ENCODE measurements at regions not wholly inside any gene's neighbourhood (a gene's known extent, or its start where the extent isn't known, plus 50 kb on each side); places are given as distances from the start of the nearest gene placed in this dataset.
A peak's percentile ranks its signal among the peaks of the same experiment; 100 is the strongest.

DNA sequence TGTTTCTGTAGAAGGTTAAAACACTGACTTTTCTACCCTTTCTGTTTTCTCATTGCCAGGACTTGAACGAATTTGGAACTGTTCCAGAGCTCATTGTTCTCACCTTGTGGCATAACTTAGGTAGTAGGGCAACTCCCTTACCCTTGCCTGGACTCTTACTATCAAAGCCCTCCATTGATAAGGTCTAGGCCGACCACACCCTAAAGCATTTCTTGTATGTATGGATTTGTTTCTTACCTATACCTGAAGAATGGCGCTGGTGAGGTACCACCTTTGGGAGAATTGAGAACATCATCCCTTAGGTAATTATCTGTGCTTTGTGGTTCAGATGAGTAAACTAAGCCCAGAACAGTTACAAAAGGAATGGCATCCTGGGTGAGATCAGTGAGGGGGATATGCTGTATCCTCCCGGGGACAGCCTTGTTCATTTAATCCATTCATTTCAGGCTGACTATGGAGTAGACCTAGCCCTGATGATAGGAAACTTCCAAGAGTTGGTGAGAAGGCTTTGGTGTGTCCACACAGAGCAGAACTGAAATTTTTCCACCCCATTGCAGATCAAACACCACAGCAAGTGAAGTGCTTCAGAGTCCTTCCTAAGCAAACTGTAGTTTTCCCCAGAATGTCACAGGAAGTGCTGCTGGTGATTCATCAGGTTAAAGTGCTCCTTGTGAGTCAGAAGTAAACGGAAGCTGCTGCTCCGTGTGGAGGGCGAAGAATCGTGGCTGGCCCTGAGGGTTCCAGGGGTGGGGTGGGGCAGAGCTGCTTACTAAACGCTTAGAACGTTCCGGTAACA lies 113.0 kb downstream of the TEX26 start:
- ChIA-PET POLR2A (interaction anchor here (0.6 to 1.3 kb wide), 2 partner anchors 66 to 1091 kb away, joined by 3 to 4 read pairs; no protein-coding TSS in a partner anchor), CTCF (interaction anchor here (0.6 to 2.2 kb wide), 18 partner anchors 10 to 882 kb away, joined by 3 to 11 read pairs (median 4); no protein-coding TSS in a partner anchor)
- DNase-seq: peak; percentile 69
- H3K4me3 Mint-ChIP-seq: peak overlapping the region; percentile 51
- H3K27me3 Mint-ChIP-seq: peaks cover 9% of the 10 kb centered on the region
- no peaks in the 10 kb centered on the region for H3K36me3 Mint-ChIP-seq (ENCODE audit: low read depth)
- peak overlapping the region; percentile 85 for H3K27ac Mint-ChIP-seq
- H3K9me3 Mint-ChIP-seq: no peaks in the 10 kb centered on the region
- peaks cover 49% of the 10 kb centered on the region for H3K4me1 Mint-ChIP-seq

- ChIA-PET POLR2A (interaction anchor here (1.3 kb wide), 1 partner anchor 65 kb away, joined by 3 read pairs; no protein-coding TSS in a partner anchor), CTCF (interaction anchor here (0.6 to 2.2 kb wide), 23 partner anchors 10 to 883 kb away, joined by 3 to 11 read pairs (median 3); no protein-coding TSS in a partner anchor)
- Mint-ChIP-seq H3K9me3 (no peaks in the 10 kb centered on the region), H3K4me3 (no peak overlapping the region), H3K36me3 (ENCODE audit: low read depth) (no peaks in the 10 kb centered on the region), H3K27me3 (peaks cover 14% of the 10 kb centered on the region), H3K27ac (peak overlapping the region; percentile 85), H3K4me1 (peaks cover 55% of the 10 kb centered on the region)
- peak; percentile 88 for DNase-seq
Observed at GRCh38 chr13:31044364-31045285, 112.2 kb downstream of the TEX26 start.

DNA sequence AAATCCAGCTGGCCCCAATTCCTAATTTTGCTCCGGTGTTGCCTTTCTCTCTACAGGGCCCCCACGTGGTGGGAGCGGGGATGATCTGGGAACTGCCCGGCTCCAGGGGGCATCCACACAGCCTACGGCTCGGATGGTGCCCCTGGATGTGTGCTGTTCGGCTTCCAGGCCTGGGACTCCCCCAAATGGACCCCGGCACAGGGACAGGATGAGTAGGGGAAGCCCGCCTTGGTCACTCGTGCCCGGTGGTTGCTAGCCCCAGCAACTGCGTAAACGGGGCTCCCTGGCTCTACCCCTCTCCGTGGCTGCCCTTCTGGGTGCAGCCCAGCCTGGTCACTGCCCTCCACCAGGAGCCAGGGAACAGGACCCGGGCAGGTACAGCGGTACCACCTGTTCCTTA lies 111.5 kb downstream of the TEX26 start:
- Mint-ChIP-seq H3K4me1 (peaks cover 62% of the 10 kb centered on the region), H3K4me3 (no peak overlapping the region), H3K27me3 (peaks cover 17% of the 10 kb centered on the region), H3K9me3 (no peaks in the 10 kb centered on the region), H3K27ac (no peak overlapping the region), H3K36me3 (ENCODE audit: low read depth) (no peaks in the 10 kb centered on the region)
- DNase-seq: no peak
- CTCF ChIA-PET: interaction anchor here (0.8 to 2.2 kb wide), 7 partner anchors 18 to 186 kb away, joined by 3 to 6 read pairs (median 3); no protein-coding TSS in a partner anchor
- POLR2A ChIA-PET: interaction anchor here (1.3 kb wide), 1 partner anchor 65 kb away, joined by 3 read pairs; no protein-coding TSS in a partner anchor

- Mint-ChIP-seq H3K27ac (peak overlapping the region; percentile 43), H3K27me3 (peaks cover 22% of the 10 kb centered on the region), H3K4me1 (peaks cover 73% of the 10 kb centered on the region), H3K4me3 (no peak overlapping the region), H3K9me3 (no peaks in the 10 kb centered on the region), H3K36me3 (ENCODE audit: low read depth) (no peaks in the 10 kb centered on the region)
- DNase-seq: no peak
- CTCF ChIA-PET: no interaction called here
- POLR2A ChIA-PET: no interaction called here
Observed at GRCh38 chr13:31042481-31043165, 110.2 kb downstream of the TEX26 start.

- Mint-ChIP-seq H3K4me3 (no peak overlapping the region), H3K4me1 (peaks cover 73% of the 10 kb centered on the region), H3K9me3 (no peaks in the 10 kb centered on the region), H3K27me3 (peaks cover 23% of the 10 kb centered on the region), H3K36me3 (ENCODE audit: low read depth) (no peaks in the 10 kb centered on the region), H3K27ac (no peak overlapping the region)
- ChIA-PET POLR2A (no interaction called here), CTCF (no interaction called here)
- DNase-seq: no peak
Observed at GRCh38 chr13:31042049-31042448, 109.6 kb downstream of the TEX26 start.

GRCh38 chr13:31038834-31039552 lies 106.5 kb downstream of the TEX26 start:
- no peaks in the 10 kb centered on the region for H3K9me3 Mint-ChIP-seq
- peaks cover 54% of the 10 kb centered on the region for H3K4me1 Mint-ChIP-seq
- POLR2A ChIA-PET: no interaction called here
- CTCF ChIA-PET: interaction anchor here (1.9 kb wide), 1 partner anchor 13 kb away, joined by 6 read pairs; no protein-coding TSS in a partner anchor
- H3K4me3 Mint-ChIP-seq: peak overlapping the region; percentile 2
- peaks cover 38% of the 10 kb centered on the region for H3K27me3 Mint-ChIP-seq
- H3K27ac Mint-ChIP-seq: no peak overlapping the region
- peak; percentile 44 for DNase-seq
- H3K36me3 Mint-ChIP-seq (ENCODE audit: low read depth): no peaks in the 10 kb centered on the region

- Mint-ChIP-seq H3K27ac (no peak overlapping the region), H3K27me3 (peaks cover 38% of the 10 kb centered on the region), H3K4me1 (peaks cover 44% of the 10 kb centered on the region), H3K36me3 (ENCODE audit: low read depth) (no peaks in the 10 kb centered on the region), H3K9me3 (no peaks in the 10 kb centered on the region), H3K4me3 (no peak overlapping the region)
- no peak for DNase-seq
- ChIA-PET CTCF (interaction anchor here (1.9 kb wide), 1 partner anchor 14 kb away, joined by 6 read pairs; no protein-coding TSS in a partner anchor), POLR2A (no interaction called here)
Observed at GRCh38 chr13:31037874-31038500, 105.5 kb downstream of the TEX26 start.

DNA sequence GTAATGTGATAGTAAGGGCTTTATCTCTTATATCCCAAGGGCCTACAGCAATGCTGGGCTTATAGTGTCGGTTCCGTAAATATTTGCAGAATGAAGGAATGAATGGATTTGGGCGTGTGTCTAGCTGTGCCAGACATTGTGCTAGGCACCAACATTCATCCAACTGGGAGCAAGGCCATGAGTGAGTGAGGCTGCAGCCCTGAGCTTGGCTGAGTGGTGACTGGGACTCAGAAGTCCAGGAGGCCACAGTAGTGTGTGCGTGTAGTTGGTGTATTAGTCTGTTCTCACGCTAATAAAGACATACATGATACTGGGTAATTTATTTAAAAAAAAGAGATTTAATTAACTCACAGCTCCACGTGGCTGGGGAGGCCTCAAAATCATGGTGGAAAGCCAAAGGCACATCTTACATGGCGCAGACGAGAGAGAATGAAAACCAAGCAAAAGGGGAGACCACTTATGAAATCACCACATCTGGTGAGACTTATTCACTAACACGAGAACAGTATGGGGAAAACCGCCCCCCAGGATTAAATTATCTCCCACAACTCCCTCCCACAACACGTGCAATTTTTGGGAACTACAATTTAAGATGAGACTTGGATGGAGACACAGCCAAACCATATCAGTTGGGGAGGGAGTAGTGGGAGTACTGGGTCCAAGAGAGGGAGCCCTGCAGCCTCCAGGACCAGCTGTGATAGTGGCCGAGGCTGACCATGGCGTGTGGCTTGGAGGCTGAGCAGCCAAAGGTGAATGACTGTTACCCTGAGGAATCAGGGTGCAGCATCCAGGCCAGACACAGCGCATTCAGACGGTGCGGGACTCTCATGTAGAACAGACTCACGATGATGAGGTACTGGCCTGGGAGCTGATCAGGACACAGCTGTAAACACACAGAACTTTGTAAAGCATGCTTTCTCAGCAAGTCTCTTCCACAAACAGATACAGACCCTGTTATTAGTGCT lies 104.6 kb downstream of the TEX26 start:
- no peak overlapping the region for H3K27ac Mint-ChIP-seq
- CTCF ChIA-PET: interaction anchor here (1.9 kb wide), 1 partner anchor 15 kb away, joined by 6 read pairs; no protein-coding TSS in a partner anchor
- H3K9me3 Mint-ChIP-seq: no peaks in the 10 kb centered on the region
- H3K4me1 Mint-ChIP-seq: peaks cover 34% of the 10 kb centered on the region
- DNase-seq: no peak
- H3K27me3 Mint-ChIP-seq: peaks cover 43% of the 10 kb centered on the region
- no peak overlapping the region for H3K4me3 Mint-ChIP-seq
- H3K36me3 Mint-ChIP-seq (ENCODE audit: low read depth): no peaks in the 10 kb centered on the region
- POLR2A ChIA-PET: no interaction called here

- no peak overlapping the region for H3K4me3 Mint-ChIP-seq
- no peaks in the 10 kb centered on the region for H3K36me3 Mint-ChIP-seq (ENCODE audit: low read depth)
- peaks cover 25% of the 10 kb centered on the region for H3K4me1 Mint-ChIP-seq
- H3K27ac Mint-ChIP-seq: no peak overlapping the region
- H3K9me3 Mint-ChIP-seq: no peaks in the 10 kb centered on the region
- ChIA-PET POLR2A (no interaction called here), CTCF (interaction anchor here (1.7 kb wide), 1 partner anchor 9 kb away, joined by 4 read pairs; no protein-coding TSS in a partner anchor)
- DNase-seq: no peak
- H3K27me3 Mint-ChIP-seq: peaks cover 47% of the 10 kb centered on the region
Observed at GRCh38 chr13:31035185-31035965, 102.9 kb downstream of the TEX26 start.

DNA sequence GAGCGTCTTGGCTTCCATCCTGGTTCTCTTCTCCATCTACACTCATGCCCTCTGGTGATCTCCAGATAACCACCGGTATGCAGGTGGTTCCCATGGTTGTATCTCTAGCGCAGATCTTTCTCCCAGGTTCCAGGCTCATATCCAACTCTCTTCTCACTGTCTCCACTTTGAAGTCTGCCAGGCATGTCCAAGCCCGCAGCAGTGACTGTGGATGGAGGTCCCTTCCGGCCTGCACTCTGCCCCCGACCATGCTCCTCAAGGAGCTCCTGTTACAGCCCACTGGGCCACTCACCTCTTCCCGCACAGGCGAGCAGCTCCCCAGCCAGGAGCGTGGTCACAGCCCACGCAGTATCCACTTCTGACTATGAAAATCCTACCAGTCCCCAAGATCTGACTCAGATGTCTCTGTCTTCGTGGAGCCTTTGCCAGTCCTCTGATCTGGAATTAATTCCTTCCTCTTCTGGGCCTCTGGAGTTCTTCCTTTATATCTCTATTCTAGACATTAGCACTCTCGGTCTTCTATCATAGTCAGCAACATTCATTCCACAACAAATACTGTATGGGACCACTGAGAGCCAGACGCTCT lies 100.2 kb downstream of the TEX26 start:
- peaks cover 36% of the 10 kb centered on the region for H3K27me3 Mint-ChIP-seq
- H3K9me3 Mint-ChIP-seq: no peaks in the 10 kb centered on the region
- POLR2A ChIA-PET: no interaction called here
- H3K4me1 Mint-ChIP-seq: no peaks in the 10 kb centered on the region
- no peak overlapping the region for H3K27ac Mint-ChIP-seq
- DNase-seq: no peak
- H3K4me3 Mint-ChIP-seq: no peak overlapping the region
- CTCF ChIA-PET: interaction anchor here (1.0 to 2.6 kb wide), 2 partner anchors 10 to 13 kb away, joined by 4 to 7 read pairs; no protein-coding TSS in a partner anchor
- H3K36me3 Mint-ChIP-seq (ENCODE audit: low read depth): no peaks in the 10 kb centered on the region

Measured in activated CD4-positive, alpha-beta T cell treated with anti-CD3 and anti-CD28 coated beads, Interleukin-2, amount 10 ng/mL, durations not matched to agents 7 days and 5 days (primary cell).